ENCODE measurements at regions not wholly inside any gene's neighbourhood (a gene's known extent, or its start where the extent isn't known, plus 50 kb on each side); places are given as distances from the start of the nearest gene placed in this dataset.

- Histone ChIP-seq H3K9me3 (no peaks in the 10 kb centered on the region), H3K4me1 (no peaks in the 10 kb centered on the region), H3K36me3 (no peaks in the 10 kb centered on the region), H3K27me3 (no peaks in the 10 kb centered on the region), H3K4me3 (no peak overlapping the region), H3K27ac (replicated peaks in 1 of 4) (no peak overlapping the region)
- 66% methylated on average over 3 of the region's 3 CpGs for WGBS
- TF ChIP-seq, protein P1, sequence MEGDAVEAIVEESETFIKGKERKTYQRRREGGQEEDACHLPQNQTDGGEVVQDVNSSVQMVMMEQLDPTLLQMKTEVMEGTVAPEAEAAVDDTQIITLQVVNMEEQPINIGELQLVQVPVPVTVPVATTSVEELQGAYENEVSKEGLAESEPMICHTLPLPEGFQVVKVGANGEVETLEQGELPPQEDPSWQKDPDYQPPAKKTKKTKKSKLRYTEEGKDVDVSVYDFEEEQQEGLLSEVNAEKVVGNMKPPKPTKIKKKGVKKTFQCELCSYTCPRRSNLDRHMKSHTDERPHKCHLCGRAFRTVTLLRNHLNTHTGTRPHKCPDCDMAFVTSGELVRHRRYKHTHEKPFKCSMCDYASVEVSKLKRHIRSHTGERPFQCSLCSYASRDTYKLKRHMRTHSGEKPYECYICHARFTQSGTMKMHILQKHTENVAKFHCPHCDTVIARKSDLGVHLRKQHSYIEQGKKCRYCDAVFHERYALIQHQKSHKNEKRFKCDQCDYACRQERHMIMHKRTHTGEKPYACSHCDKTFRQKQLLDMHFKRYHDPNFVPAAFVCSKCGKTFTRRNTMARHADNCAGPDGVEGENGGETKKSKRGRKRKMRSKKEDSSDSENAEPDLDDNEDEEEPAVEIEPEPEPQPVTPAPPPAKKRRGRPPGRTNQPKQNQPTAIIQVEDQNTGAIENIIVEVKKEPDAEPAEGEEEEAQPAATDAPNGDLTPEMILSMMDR (IDR thresholded peaks at IDR 0.05), result no peak
- TF ChIP-seq POLR2AphosphoS5 (IDR thresholded peaks at IDR 0.05) (no peak), EP300 (IDR thresholded peaks at IDR 0.05) (no peak), POLR2A (IDR thresholded peaks at IDR 0.05; ENCODE audit: low read depth) (no peak)
- intact Hi-C loops (cut with DNase I), result no loop called here
- no peak for DNase-seq (ENCODE audit: extremely low spot score)
Measured at GRCh38 chr11:104531894-104532293, 366.4 kb downstream of the CASP12 start.

- H3K4me1 ChIP-seq, result peaks cover 0 to 3% (median under 1%) of the 10 kb centered on the region in 4 donors
- 94% methylated on average over 2 of the region's 2 CpGs for WGBS
Measured at GRCh38 chr11:104531075-104531474, 367.1 kb upstream of the PDGFD start.

GRCh38 chr11:104529906-104530305 lies 366.0 kb upstream of the PDGFD start:
- no peak for TF ChIP-seq POLR2A (IDR thresholded peaks at IDR 0.05; ENCODE audit: low read depth)
- no peak for DNase-seq (ENCODE audit: extremely low spot score)
- H3K4me3 ChIP-seq, result no peak overlapping the region
- intact Hi-C loops (cut with DNase I), result no loop called here
- H3K27ac ChIP-seq (replicated peaks in 1 of 4), result no peak overlapping the region
- no peaks in the 10 kb centered on the region for H3K27me3 ChIP-seq
- 83% methylated on average over 2 of the region's 2 CpGs for WGBS
- H3K9me3 ChIP-seq, result no peaks in the 10 kb centered on the region
- H3K36me3 ChIP-seq, result no peaks in the 10 kb centered on the region
- H3K4me1 ChIP-seq, result peaks cover 0 to 11% (median 3%) of the 10 kb centered on the region in 4 donors

More at GRCh38 chr11:104531075-104531474, 367.1 kb upstream of the PDGFD start:
- TF ChIP-seq POLR2AphosphoS5 (IDR thresholded peaks at IDR 0.05) (no peak), EP300 (IDR thresholded peaks at IDR 0.05) (no peak), POLR2A (IDR thresholded peaks at IDR 0.05; ENCODE audit: low read depth) (no peak)
- TF ChIP-seq, protein P1 (IDR thresholded peaks at IDR 0.05), result no peak
- Histone ChIP-seq H3K4me3 (no peak overlapping the region), H3K9me3 (no peaks in the 10 kb centered on the region), H3K27ac (replicated peaks in 1 of 4) (no peak overlapping the region), H3K27me3 (no peaks in the 10 kb centered on the region), H3K36me3 (no peaks in the 10 kb centered on the region)
- DNase-seq (ENCODE audit: extremely low spot score), result no peak
- intact Hi-C loops (cut with DNase I), result no loop called here

GRCh38 chr11:104529213-104529612 lies 365.3 kb upstream of the PDGFD start:
- TF ChIP-seq POLR2A (IDR thresholded peaks at IDR 0.05; ENCODE audit: low read depth) (no peak), EP300 (IDR thresholded peaks at IDR 0.05) (no peak), POLR2AphosphoS5 (IDR thresholded peaks at IDR 0.05) (no peak)
- Histone ChIP-seq H3K4me1 (peaks cover 0 to 11% (median 3%) of the 10 kb centered on the region in 4 donors), H3K9me3 (no peaks in the 10 kb centered on the region), H3K4me3 (no peak overlapping the region), H3K27ac (replicated peaks in 1 of 4) (no peak overlapping the region), H3K36me3 (no peaks in the 10 kb centered on the region), H3K27me3 (no peaks in the 10 kb centered on the region)
- no peak for DNase-seq (ENCODE audit: extremely low spot score)
- WGBS, result 27% methylated on average over 1 of the region's 1 CpG
- intact Hi-C loops (cut with DNase I), result no loop called here

- no peak for TF ChIP-seq POLR2AphosphoS5 (IDR thresholded peaks at IDR 0.05)
- no peak for TF ChIP-seq POLR2A (IDR thresholded peaks at IDR 0.05; ENCODE audit: low read depth)
- TF ChIP-seq EP300 (IDR thresholded peaks at IDR 0.05), result no peak
- TF ChIP-seq, protein P1 (IDR thresholded peaks at IDR 0.05), result no peak
- no peaks in the 10 kb centered on the region for H3K9me3 ChIP-seq
- H3K4me3 ChIP-seq, result no peak overlapping the region
- peaks cover 3 to 15% (median 7%) of the 10 kb centered on the region in 4 donors for H3K4me1 ChIP-seq
- intact Hi-C loops (cut with DNase I), result no loop called here
- no peak for DNase-seq (ENCODE audit: extremely low spot score)
- WGBS, result 39% methylated on average over 2 of the region's 2 CpGs
- no peaks in the 10 kb centered on the region for H3K27me3 ChIP-seq
- no peak overlapping the region for H3K27ac ChIP-seq (replicated peaks in 1 of 4)
- H3K36me3 ChIP-seq, result no peaks in the 10 kb centered on the region
Measured at GRCh38 chr11:104526006-104526405, 362.1 kb upstream of the PDGFD start.

- DNase-seq (ENCODE audit: extremely low spot score), result no peak
Measured at GRCh38 chr11:104525416-104525815, 361.5 kb upstream of the PDGFD start.

More at GRCh38 chr11:104525416-104525815, 361.5 kb upstream of the PDGFD start:
- H3K9me3 ChIP-seq, result no peaks in the 10 kb centered on the region
- WGBS, result 77% methylated on average over 3 of the region's 3 CpGs
- H3K4me3 ChIP-seq, result no peak overlapping the region
- intact Hi-C loops (cut with DNase I), result no loop called here
- H3K36me3 ChIP-seq, result no peaks in the 10 kb centered on the region
- H3K27ac ChIP-seq (replicated peaks in 1 of 4), result no peak overlapping the region
- TF ChIP-seq POLR2A (IDR thresholded peaks at IDR 0.05; ENCODE audit: low read depth) (no peak), EP300 (IDR thresholded peaks at IDR 0.05) (no peak), POLR2AphosphoS5 (IDR thresholded peaks at IDR 0.05) (no peak)
- TF ChIP-seq, protein P1 (IDR thresholded peaks at IDR 0.05), result no peak
- peaks cover 3 to 15% (median 7%) of the 10 kb centered on the region in 4 donors for H3K4me1 ChIP-seq
- no peaks in the 10 kb centered on the region for H3K27me3 ChIP-seq

Data from esophagus muscularis mucosa (tissue), 4 donors.